Cerebellar nuclear complex (tissue), 1 donor: ENCODE measurements at regions not wholly inside any gene's neighbourhood (a gene's known extent, or its start where the extent isn't known, plus 50 kb on each side); places are given as distances from the start of the nearest gene placed in this dataset.

Experiments used
- DNase-seq, 2 experiments: peaks; one replicate each; lab custom pipeline; 2025; lab: John Stamatoyannopoulos, UW

GRCh38 chr6:168157272-168158212 is 78.5 kb upstream of the FRMD1 start:
- no peak for DNase-seq

- DNase-seq, result no peak
Observed at GRCh38 chr6:168156742-168157265, 77.8 kb upstream of the FRMD1 start.

- no peak for DNase-seq
Observed at GRCh38 chr6:168155821-168156741, 77.1 kb upstream of the FRMD1 start.

- DNase-seq, result no peak
Observed at GRCh38 chr6:168155193-168155592, 76.2 kb upstream of the FRMD1 start.

- no peak for DNase-seq
Observed at GRCh38 chr6:168154263-168154917, 75.4 kb upstream of the FRMD1 start.

- DNase-seq, result no peak
Observed at GRCh38 chr6:168153553-168153952, 74.5 kb upstream of the FRMD1 start.

GRCh38 chr6:168152980-168153379 is 74.0 kb upstream of the FRMD1 start:
- no peak for DNase-seq

GRCh38 chr6:168152306-168152963 is 73.4 kb upstream of the FRMD1 start:
- DNase-seq, result no peak

- no peak for DNase-seq
Observed at GRCh38 chr6:168150551-168151320, 71.7 kb upstream of the FRMD1 start.

GRCh38 chr6:168149015-168149414 is 70.0 kb upstream of the FRMD1 start:
- DNase-seq, result no peak

GRCh38 chr6:168148231-168148849 is 69.3 kb upstream of the FRMD1 start:
- DNase-seq, result no peak

- DNase-seq, result no peak
Observed at GRCh38 chr6:168147205-168147738, 68.3 kb upstream of the FRMD1 start.

GRCh38 chr6:168145747-168146596 is 67.0 kb upstream of the FRMD1 start:
- DNase-seq, result no peak

- no peak for DNase-seq
Observed at GRCh38 chr6:168139121-168139520, 60.1 kb upstream of the FRMD1 start.

- DNase-seq, result no peak
Observed at GRCh38 chr6:168138436-168138835, 59.4 kb upstream of the FRMD1 start.

GRCh38 chr6:168137024-168137423 is 58.0 kb upstream of the FRMD1 start:
- no peak for DNase-seq

- DNase-seq, result no peak
Observed at GRCh38 chr6:168136622-168137021, 57.6 kb upstream of the FRMD1 start.

- DNase-seq, result no peak
Observed at GRCh38 chr6:168136001-168136400, 57.0 kb upstream of the FRMD1 start.
